Osteoblast (primary cell): ENCODE measurements at regions not wholly inside any gene's neighbourhood (a gene's known extent, or its start where the extent isn't known, plus 50 kb on each side); places are given as distances from the start of the nearest gene placed in this dataset.

Experiments
- DNase-seq: peaks from one replicate; pipeline ENCODE4 v3.0.0; 2011; ENCODE audit warnings: low spot score, mixed read lengths; ENCODE audit not compliant: insufficient read length; ENCODE audit errors: missing footprints
- H2AFZ ChIP-seq: 2 replicates; pipeline ENCODE4 v1.6.0; 2011; ENCODE audit warnings: mild to moderate bottlenecking, low read length
- H3K27ac ChIP-seq: 2 replicates; pipeline ENCODE4 v1.5.1; 2011; ENCODE audit warnings: mild to moderate bottlenecking, low read depth, low read length, moderate library complexity
- H3K27me3 ChIP-seq: 2 replicates; pipeline ENCODE4 v1.6.0; 2012; ENCODE audit warnings: mild to moderate bottlenecking, control low read depth, inconsistent platforms, low read length, moderate library complexity; ENCODE audit not compliant: insufficient read depth
- H3K36me3 ChIP-seq: 2 replicates; pipeline ENCODE4 v1.5.1; 2011; ENCODE audit warnings: mild to moderate bottlenecking, low read length, control low read depth, moderate library complexity; ENCODE audit not compliant: insufficient read depth
- H3K4me1 ChIP-seq: 2 replicates; pipeline ENCODE4 v1.5.1; 2011; ENCODE audit warnings: mild to moderate bottlenecking, low read length, control low read depth, moderate library complexity; ENCODE audit not compliant: insufficient read depth
- H3K4me2 ChIP-seq: 2 replicates; pipeline ENCODE4 v1.6.0; 2011; ENCODE audit warnings: mild to moderate bottlenecking, low read length; ENCODE audit not compliant: insufficient read depth
- H3K4me3 ChIP-seq: fragments of 200-600 bp; sonication (generic); 3 replicates; pipeline ENCODE4 v1.5.1; 2012; ENCODE audit warnings: mild to moderate bottlenecking, low read length, inconsistent platforms; ENCODE audit not compliant: insufficient read depth
- H3K79me2 ChIP-seq: 2 replicates; pipeline ENCODE4 v1.6.0; 2012; ENCODE audit warnings: mild to moderate bottlenecking, low read length, control low read depth, inconsistent platforms; ENCODE audit not compliant: insufficient read depth
- H3K9me3 ChIP-seq: 2 replicates; pipeline ENCODE4 v1.5.1; 2011; ENCODE audit warnings: low read depth, low read length, control low read depth
- H4K20me1 ChIP-seq: 2 replicates; pipeline ENCODE4 v1.6.0; 2012; ENCODE audit warnings: mild to moderate bottlenecking, low read length, control low read depth; ENCODE audit not compliant: insufficient read depth
- TF ChIP-seq, protein P1 (sequence below): IDR thresholded peaks from 2 replicates; pipeline ENCODE4 v1.5.1; 2011; ENCODE audit warnings: mild to moderate bottlenecking, low read depth, low read length, moderate library complexity; ENCODE audit errors: extremely low read depth

DNA sequence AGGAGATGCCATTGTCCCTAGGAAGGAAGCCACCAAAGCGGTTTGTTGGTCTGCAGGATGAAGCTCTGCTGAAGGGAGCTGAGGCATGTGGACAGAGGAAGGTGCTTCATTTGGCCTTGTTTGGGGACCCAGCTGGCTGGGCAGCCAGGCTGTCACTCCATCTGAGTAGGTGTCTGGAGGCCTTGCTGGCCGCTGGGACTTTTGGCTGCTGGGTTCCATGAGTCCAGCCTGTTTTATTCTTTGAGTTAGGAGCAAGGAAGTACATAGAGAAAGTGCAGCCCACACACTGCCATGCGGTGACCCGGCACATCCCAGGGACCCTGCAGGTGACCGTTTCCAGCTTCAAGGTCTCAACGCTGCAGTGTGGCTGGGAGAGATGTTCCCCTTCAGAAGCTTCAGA, 251.2 kb upstream of the IRX4 start:
- Histone ChIP-seq H3K36me3 (no peaks in the 10 kb centered on the region), H3K9me3 (no peaks in the 10 kb centered on the region), H3K27ac (no peak overlapping the region), H3K27me3 (no peaks in the 10 kb centered on the region), H3K4me2 (no peak overlapping the region), H4K20me1 (no peaks in the 10 kb centered on the region), H3K4me3 (no peak overlapping the region), H2AFZ (no peak overlapping the region), H3K79me2 (no peaks in the 10 kb centered on the region), H3K4me1 (no peaks in the 10 kb centered on the region)
- TF ChIP-seq, protein P1, sequence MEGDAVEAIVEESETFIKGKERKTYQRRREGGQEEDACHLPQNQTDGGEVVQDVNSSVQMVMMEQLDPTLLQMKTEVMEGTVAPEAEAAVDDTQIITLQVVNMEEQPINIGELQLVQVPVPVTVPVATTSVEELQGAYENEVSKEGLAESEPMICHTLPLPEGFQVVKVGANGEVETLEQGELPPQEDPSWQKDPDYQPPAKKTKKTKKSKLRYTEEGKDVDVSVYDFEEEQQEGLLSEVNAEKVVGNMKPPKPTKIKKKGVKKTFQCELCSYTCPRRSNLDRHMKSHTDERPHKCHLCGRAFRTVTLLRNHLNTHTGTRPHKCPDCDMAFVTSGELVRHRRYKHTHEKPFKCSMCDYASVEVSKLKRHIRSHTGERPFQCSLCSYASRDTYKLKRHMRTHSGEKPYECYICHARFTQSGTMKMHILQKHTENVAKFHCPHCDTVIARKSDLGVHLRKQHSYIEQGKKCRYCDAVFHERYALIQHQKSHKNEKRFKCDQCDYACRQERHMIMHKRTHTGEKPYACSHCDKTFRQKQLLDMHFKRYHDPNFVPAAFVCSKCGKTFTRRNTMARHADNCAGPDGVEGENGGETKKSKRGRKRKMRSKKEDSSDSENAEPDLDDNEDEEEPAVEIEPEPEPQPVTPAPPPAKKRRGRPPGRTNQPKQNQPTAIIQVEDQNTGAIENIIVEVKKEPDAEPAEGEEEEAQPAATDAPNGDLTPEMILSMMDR: no peak
- no peak for DNase-seq

DNA sequence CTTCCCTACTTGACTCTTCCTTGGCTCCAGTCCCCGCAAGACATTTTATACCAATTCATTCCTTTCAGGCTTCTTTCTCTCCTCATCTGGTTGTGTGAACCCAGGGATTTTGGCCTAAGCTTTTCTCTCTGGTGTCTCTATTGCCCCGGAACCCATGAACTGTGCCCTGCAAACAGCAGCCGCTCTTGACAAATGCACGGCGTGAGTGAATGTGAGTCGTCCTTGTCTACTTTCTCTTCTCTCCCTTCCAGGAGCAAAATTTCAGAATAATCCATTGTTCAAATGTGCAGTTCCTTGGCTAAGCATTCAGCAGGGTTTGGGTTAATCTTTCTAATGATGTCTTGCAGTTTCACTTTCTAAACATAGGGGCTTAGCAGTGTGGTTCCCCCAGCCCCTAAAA, 250.4 kb upstream of the IRX4 start:
- H3K27ac ChIP-seq: no peak overlapping the region
- no peaks in the 10 kb centered on the region for H4K20me1 ChIP-seq
- H3K79me2 ChIP-seq: no peaks in the 10 kb centered on the region
- H3K9me3 ChIP-seq: no peaks in the 10 kb centered on the region
- no peaks in the 10 kb centered on the region for H3K27me3 ChIP-seq
- TF ChIP-seq, protein P1: no peak
- no peaks in the 10 kb centered on the region for H3K4me1 ChIP-seq
- DNase-seq: no peak
- H2AFZ ChIP-seq: no peak overlapping the region
- H3K4me3 ChIP-seq: no peak overlapping the region
- no peaks in the 10 kb centered on the region for H3K36me3 ChIP-seq
- no peak overlapping the region for H3K4me2 ChIP-seq

DNA sequence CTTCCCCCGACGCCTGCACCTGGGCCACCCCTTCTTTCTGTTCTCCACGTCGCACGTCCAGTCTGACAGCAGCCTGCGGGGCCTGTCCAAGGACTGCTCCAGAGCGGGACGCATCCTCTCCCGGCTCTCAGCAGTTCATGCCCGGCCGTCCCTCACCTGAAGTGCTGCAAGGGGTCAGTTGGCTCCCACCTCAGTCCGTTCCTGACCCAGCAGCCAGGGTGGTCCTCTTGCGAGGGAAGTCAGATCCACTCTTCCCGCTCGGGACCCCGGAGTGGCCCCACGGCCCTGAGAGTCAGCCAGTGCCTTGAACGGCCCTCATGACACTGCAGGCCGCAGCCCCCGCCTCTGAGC, 249.7 kb upstream of the IRX4 start:
- H3K9me3 ChIP-seq: no peaks in the 10 kb centered on the region
- TF ChIP-seq, protein P1: no peak
- no peaks in the 10 kb centered on the region for H3K79me2 ChIP-seq
- H3K4me2 ChIP-seq: no peak overlapping the region
- H3K4me3 ChIP-seq: no peak overlapping the region
- no peak for DNase-seq
- no peak overlapping the region for H3K27ac ChIP-seq
- H2AFZ ChIP-seq: no peak overlapping the region
- H3K36me3 ChIP-seq: no peaks in the 10 kb centered on the region
- H4K20me1 ChIP-seq: no peaks in the 10 kb centered on the region
- H3K4me1 ChIP-seq: no peaks in the 10 kb centered on the region
- H3K27me3 ChIP-seq: no peaks in the 10 kb centered on the region

DNA sequence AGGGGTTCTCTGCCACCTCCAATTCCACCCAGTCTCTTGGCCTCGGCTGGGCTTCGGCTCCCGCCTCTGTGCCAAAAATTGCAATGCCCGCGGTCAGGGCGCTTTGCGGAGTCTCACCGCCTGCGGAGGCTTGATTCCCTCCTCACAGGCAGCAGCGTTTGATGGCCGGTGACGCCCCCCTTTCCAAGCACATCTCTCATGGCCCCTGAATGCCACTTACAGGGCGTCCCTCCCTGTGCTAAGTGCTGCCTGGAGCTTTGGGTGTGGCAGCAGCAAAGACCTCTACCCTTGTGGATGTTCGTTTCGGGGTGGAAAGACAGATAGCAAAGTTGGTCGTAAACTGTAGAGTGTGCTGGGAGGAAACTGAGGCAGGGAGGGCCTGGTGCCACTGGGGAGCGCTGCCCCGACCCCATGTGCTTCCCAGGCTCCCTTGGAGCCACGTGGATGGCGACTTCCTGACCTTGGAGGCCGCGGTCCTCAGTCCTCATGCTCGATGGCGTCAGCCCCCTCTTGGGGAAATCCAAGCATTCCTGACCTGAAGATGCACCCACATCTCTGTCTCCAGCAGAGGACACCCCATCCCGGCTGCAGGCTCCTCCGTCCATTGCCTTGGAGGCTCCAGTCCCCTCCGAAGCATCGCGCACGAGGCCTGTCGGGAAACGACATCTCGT, 249.2 kb upstream of the IRX4 start:
- no peak overlapping the region for H3K4me2 ChIP-seq
- TF ChIP-seq, protein P1: no peak
- DNase-seq: no peak
- H3K27ac ChIP-seq: no peak overlapping the region
- no peaks in the 10 kb centered on the region for H3K4me1 ChIP-seq
- H3K4me3 ChIP-seq: no peak overlapping the region
- H3K9me3 ChIP-seq: no peaks in the 10 kb centered on the region
- no peaks in the 10 kb centered on the region for H3K79me2 ChIP-seq
- H3K27me3 ChIP-seq: no peaks in the 10 kb centered on the region
- H3K36me3 ChIP-seq: no peaks in the 10 kb centered on the region
- no peaks in the 10 kb centered on the region for H4K20me1 ChIP-seq
- no peak overlapping the region for H2AFZ ChIP-seq
